HG03354 (cell line): ENCODE measurements at regions not wholly inside any gene's neighbourhood (a gene's known extent, or its start where the extent isn't known, plus 50 kb on each side); places are given as distances from the start of the nearest gene placed in this dataset.

ENCODE experiments used
- ATAC-seq: cut with Tn5 transposase; IDR thresholded peaks from one replicate; pipeline ENCODE4 v1.9.1; 2021; ENCODE audit warnings: mild to moderate bottlenecking; ENCODE audit not compliant: unreplicated experiment, poor library complexity, severe bottlenecking

GRCh38 chr4:43732829-43733426, 715.7 kb downstream of the KCTD8 start:
- ATAC-seq = no peak

- no peak for ATAC-seq
Measured at GRCh38 chr4:43742083-43742482, 706.5 kb downstream of the KCTD8 start.

GRCh38 chr4:43754566-43754965, 694.0 kb downstream of the KCTD8 start:
- no peak for ATAC-seq

- no peak for ATAC-seq
Measured at GRCh38 chr4:43757147-43757546, 691.5 kb downstream of the KCTD8 start.

GRCh38 chr4:43758836-43759235, 689.8 kb downstream of the KCTD8 start:
- no peak for ATAC-seq

GRCh38 chr4:43763029-43763610, 685.5 kb downstream of the KCTD8 start:
- ATAC-seq = no peak

- no peak for ATAC-seq
Measured at GRCh38 chr4:43765514-43765913, 683.1 kb downstream of the KCTD8 start.

- ATAC-seq = no peak
Measured at GRCh38 chr4:43766648-43767047, 682.0 kb downstream of the KCTD8 start.

GRCh38 chr4:43776371-43776770, 672.2 kb downstream of the KCTD8 start:
- no peak for ATAC-seq

GRCh38 chr4:43778187-43778915, 670.3 kb downstream of the KCTD8 start:
- ATAC-seq = no peak

GRCh38 chr4:43781125-43781524, 667.5 kb downstream of the KCTD8 start:
- no peak for ATAC-seq

- ATAC-seq = no peak
Measured at GRCh38 chr4:43782391-43782790, 666.2 kb downstream of the KCTD8 start.

GRCh38 chr4:43816116-43816515, 632.5 kb downstream of the KCTD8 start:
- ATAC-seq = no peak

GRCh38 chr4:43822621-43823020, 626.0 kb downstream of the KCTD8 start:
- no peak for ATAC-seq

GRCh38 chr4:43835869-43836268, 612.7 kb downstream of the KCTD8 start:
- no peak for ATAC-seq

GRCh38 chr4:43837171-43837570, 611.4 kb downstream of the KCTD8 start:
- ATAC-seq = no peak

- no peak for ATAC-seq
Measured at GRCh38 chr4:43837604-43838003, 611.0 kb downstream of the KCTD8 start.

GRCh38 chr4:43842594-43842993, 606.0 kb downstream of the KCTD8 start:
- ATAC-seq = no peak

GRCh38 chr4:43843501-43843900, 605.1 kb downstream of the KCTD8 start:
- ATAC-seq = no peak

- no peak for ATAC-seq
Measured at GRCh38 chr4:43846111-43846587, 602.5 kb downstream of the KCTD8 start.
